ENCODE measurements at regions not wholly inside any gene's neighbourhood (a gene's known extent, or its start where the extent isn't known, plus 50 kb on each side); places are given as distances from the start of the nearest gene placed in this dataset.
"Not testable (repeated sequence)": the region's sequence is repeated elsewhere in the genome, so short reads cannot be mapped to it uniquely, and the experiment has no call there.

GRCh38 chr2:238774980-238775509 lies 72.8 kb upstream of the TWIST2 start:
- H3K27ac ChIP-seq (ENCODE audit: low read length), result no peak overlapping the region
- no peak overlapping the region for H3K9ac ChIP-seq (ENCODE audit: low read length)
- H3K4me3 ChIP-seq (ENCODE audit: low read length), result no peak overlapping the region
- peaks cover 9% of the 10 kb centered on the region for H3K27me3 ChIP-seq (ENCODE audit: control insufficient read depth, insufficient read depth, low read length)
- no peaks in the 10 kb centered on the region for H3K36me3 ChIP-seq (ENCODE audit: control insufficient read depth, low read depth, low read length)
- no peaks in the 10 kb centered on the region for H3K4me1 ChIP-seq (ENCODE audit: control insufficient read depth, low read depth, low read length)
- H3K9me3 ChIP-seq (ENCODE audit: control insufficient read depth, low read depth, low read length), result no peaks in the 10 kb centered on the region

GRCh38 chr2:238775591-238775990 lies 72.3 kb upstream of the TWIST2 start:
- no peak overlapping the region for H3K27ac ChIP-seq (ENCODE audit: low read length)
- peaks cover 9% of the 10 kb centered on the region for H3K27me3 ChIP-seq (ENCODE audit: control insufficient read depth, insufficient read depth, low read length)
- no peak overlapping the region for H3K9ac ChIP-seq (ENCODE audit: low read length)
- no peaks in the 10 kb centered on the region for H3K9me3 ChIP-seq (ENCODE audit: control insufficient read depth, low read depth, low read length)
- no peaks in the 10 kb centered on the region for H3K4me1 ChIP-seq (ENCODE audit: control insufficient read depth, low read depth, low read length)
- no peak overlapping the region for H3K4me3 ChIP-seq (ENCODE audit: low read length)
- no peaks in the 10 kb centered on the region for H3K36me3 ChIP-seq (ENCODE audit: control insufficient read depth, low read depth, low read length)

DNA sequence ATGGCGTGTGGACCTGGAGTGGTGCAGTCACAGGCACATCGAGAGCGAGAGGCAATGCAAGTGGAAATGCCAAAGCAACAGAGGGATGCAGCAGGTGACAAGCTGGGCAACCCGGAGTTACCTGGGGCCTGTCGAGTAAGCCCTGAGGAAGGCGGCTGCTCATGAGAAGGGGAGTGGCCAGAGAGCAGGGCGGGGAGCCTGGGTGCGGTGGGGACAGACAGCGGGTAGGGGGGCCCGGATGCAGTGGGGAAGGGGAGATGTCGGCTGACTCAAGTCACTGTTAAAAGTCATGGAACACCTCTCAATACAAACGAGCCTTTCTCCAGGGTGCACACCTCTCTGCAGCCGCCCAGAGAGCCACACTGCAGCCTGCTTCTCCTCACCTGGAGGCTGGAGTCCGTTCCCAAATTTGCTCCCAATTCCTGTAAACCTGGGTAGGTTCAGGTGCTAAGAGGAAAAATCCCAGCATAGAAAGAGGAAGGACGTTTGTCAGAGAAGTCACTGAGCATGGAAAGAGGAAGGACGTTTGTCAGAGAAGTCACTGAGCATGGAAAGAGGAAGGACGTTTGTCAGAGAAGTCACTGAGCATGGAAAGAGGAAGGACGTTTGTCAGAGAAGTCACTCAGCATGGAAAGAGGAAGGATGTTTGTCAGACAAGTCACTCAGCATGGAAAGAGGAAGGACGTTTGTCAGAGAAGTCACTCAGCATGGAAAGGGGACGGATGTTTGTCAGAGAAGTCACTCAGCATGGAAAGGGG lies 71.7 kb upstream of the TWIST2 start:
- Histone ChIP-seq H3K4me1 (ENCODE audit: control insufficient read depth, low read depth, low read length) (no peaks in the 10 kb centered on the region), H3K4me3 (ENCODE audit: low read length) (no peak overlapping the region), H3K9me3 (ENCODE audit: control insufficient read depth, low read depth, low read length) (no peaks in the 10 kb centered on the region), H3K27me3 (ENCODE audit: control insufficient read depth, insufficient read depth, low read length) (peaks cover 9% of the 10 kb centered on the region), H3K27ac (ENCODE audit: low read length) (no peak overlapping the region), H3K9ac (ENCODE audit: low read length) (no peak overlapping the region), H3K36me3 (ENCODE audit: control insufficient read depth, low read depth, low read length) (no peaks in the 10 kb centered on the region)

DNA sequence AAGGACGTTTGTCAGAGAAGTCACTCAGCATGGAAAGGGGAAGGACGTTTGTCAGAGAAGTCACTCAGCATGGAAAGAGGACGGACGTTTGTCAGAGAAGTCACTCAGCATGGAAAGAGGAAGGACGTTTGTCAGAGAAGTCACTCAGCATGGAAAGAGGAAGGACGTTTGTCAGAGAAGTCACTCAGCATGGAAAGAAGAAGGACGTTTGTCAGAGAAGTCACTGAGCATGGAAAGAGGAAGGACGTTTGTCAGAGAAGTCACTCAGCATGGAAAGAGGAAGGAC lies 71.2 kb upstream of the TWIST2 start:
- not testable (repeated sequence) for H3K27me3 ChIP-seq (ENCODE audit: control insufficient read depth, insufficient read depth, low read length); H3K4me3 ChIP-seq (ENCODE audit: low read length); H3K9me3 ChIP-seq (ENCODE audit: control insufficient read depth, low read depth, low read length); H3K36me3 ChIP-seq (ENCODE audit: control insufficient read depth, low read depth, low read length); H3K27ac ChIP-seq (ENCODE audit: low read length); H3K4me1 ChIP-seq (ENCODE audit: control insufficient read depth, low read depth, low read length); H3K9ac ChIP-seq (ENCODE audit: low read length)

GRCh38 chr2:238777369-238778067 lies 70.4 kb upstream of the TWIST2 start:
- Histone ChIP-seq H3K27ac (ENCODE audit: low read length) (no peak overlapping the region), H3K9ac (ENCODE audit: low read length) (no peak overlapping the region), H3K4me3 (ENCODE audit: low read length) (no peak overlapping the region), H3K9me3 (ENCODE audit: control insufficient read depth, low read depth, low read length) (no peaks in the 10 kb centered on the region), H3K4me1 (ENCODE audit: control insufficient read depth, low read depth, low read length) (no peaks in the 10 kb centered on the region), H3K36me3 (ENCODE audit: control insufficient read depth, low read depth, low read length) (no peaks in the 10 kb centered on the region), H3K27me3 (ENCODE audit: control insufficient read depth, insufficient read depth, low read length) (no peaks in the 10 kb centered on the region)

GRCh38 chr2:238784671-238785527 lies 63.0 kb upstream of the TWIST2 start:
- Histone ChIP-seq H3K36me3 (ENCODE audit: control insufficient read depth, low read depth, low read length) (no peaks in the 10 kb centered on the region), H3K9me3 (ENCODE audit: control insufficient read depth, low read depth, low read length) (no peaks in the 10 kb centered on the region), H3K9ac (ENCODE audit: low read length) (no peak overlapping the region), H3K4me3 (ENCODE audit: low read length) (no peak overlapping the region), H3K27ac (ENCODE audit: low read length) (no peak overlapping the region), H3K27me3 (ENCODE audit: control insufficient read depth, insufficient read depth, low read length) (no peaks in the 10 kb centered on the region), H3K4me1 (ENCODE audit: control insufficient read depth, low read depth, low read length) (no peaks in the 10 kb centered on the region)

DNA sequence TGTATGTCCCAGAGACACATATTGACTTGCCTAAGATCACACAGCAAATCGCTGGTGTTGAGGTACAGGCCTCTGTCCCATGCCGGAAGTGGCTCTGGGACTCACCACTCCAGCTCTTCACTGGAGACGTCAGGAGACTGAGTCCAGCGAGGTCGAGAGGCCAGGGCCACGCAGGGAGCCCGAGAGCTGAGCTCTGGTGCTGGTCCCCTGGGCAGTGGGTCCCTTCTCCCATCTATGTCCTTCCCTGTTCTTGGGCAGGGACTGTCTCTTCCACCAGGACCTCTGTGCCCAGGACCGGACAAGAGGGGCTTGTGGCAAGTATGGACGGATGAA lies 62.4 kb upstream of the TWIST2 start:
- no peaks in the 10 kb centered on the region for H3K27me3 ChIP-seq (ENCODE audit: control insufficient read depth, insufficient read depth, low read length)
- H3K4me3 ChIP-seq (ENCODE audit: low read length), result no peak overlapping the region
- H3K9me3 ChIP-seq (ENCODE audit: control insufficient read depth, low read depth, low read length), result no peaks in the 10 kb centered on the region

GRCh38 chr2:238786379-238786778 lies 61.5 kb upstream of the TWIST2 start:
- no peak overlapping the region for H3K4me3 ChIP-seq (ENCODE audit: low read length)
- no peaks in the 10 kb centered on the region for H3K9me3 ChIP-seq (ENCODE audit: control insufficient read depth, low read depth, low read length)
- H3K9ac ChIP-seq (ENCODE audit: low read length), result no peak overlapping the region
- H3K27me3 ChIP-seq (ENCODE audit: control insufficient read depth, insufficient read depth, low read length), result no peaks in the 10 kb centered on the region
- H3K4me1 ChIP-seq (ENCODE audit: control insufficient read depth, low read depth, low read length), result no peaks in the 10 kb centered on the region
- H3K27ac ChIP-seq (ENCODE audit: low read length), result no peak overlapping the region
- no peaks in the 10 kb centered on the region for H3K36me3 ChIP-seq (ENCODE audit: control insufficient read depth, low read depth, low read length)

More for the DNA sequence above, 62.4 kb upstream of the TWIST2 start:
- no peaks in the 10 kb centered on the region for H3K4me1 ChIP-seq (ENCODE audit: control insufficient read depth, low read depth, low read length)
- H3K27ac ChIP-seq (ENCODE audit: low read length), result no peak overlapping the region
- H3K36me3 ChIP-seq (ENCODE audit: control insufficient read depth, low read depth, low read length), result no peaks in the 10 kb centered on the region
- no peak overlapping the region for H3K9ac ChIP-seq (ENCODE audit: low read length)

GRCh38 chr2:238786792-238787490 lies 60.9 kb upstream of the TWIST2 start:
- no peak overlapping the region for H3K4me3 ChIP-seq (ENCODE audit: low read length)
- H3K36me3 ChIP-seq (ENCODE audit: control insufficient read depth, low read depth, low read length), result no peaks in the 10 kb centered on the region
- H3K27ac ChIP-seq (ENCODE audit: low read length), result no peak overlapping the region
- no peaks in the 10 kb centered on the region for H3K4me1 ChIP-seq (ENCODE audit: control insufficient read depth, low read depth, low read length)
- no peak overlapping the region for H3K9ac ChIP-seq (ENCODE audit: low read length)
- no peaks in the 10 kb centered on the region for H3K9me3 ChIP-seq (ENCODE audit: control insufficient read depth, low read depth, low read length)
- no peaks in the 10 kb centered on the region for H3K27me3 ChIP-seq (ENCODE audit: control insufficient read depth, insufficient read depth, low read length)

GRCh38 chr2:238787501-238787900 lies 60.4 kb upstream of the TWIST2 start:
- Histone ChIP-seq H3K27ac (ENCODE audit: low read length) (no peak overlapping the region), H3K36me3 (ENCODE audit: control insufficient read depth, low read depth, low read length) (no peaks in the 10 kb centered on the region), H3K4me3 (ENCODE audit: low read length) (no peak overlapping the region), H3K9me3 (ENCODE audit: control insufficient read depth, low read depth, low read length) (no peaks in the 10 kb centered on the region), H3K9ac (ENCODE audit: low read length) (no peak overlapping the region), H3K27me3 (ENCODE audit: control insufficient read depth, insufficient read depth, low read length) (no peaks in the 10 kb centered on the region), H3K4me1 (ENCODE audit: control insufficient read depth, low read depth, low read length) (no peaks in the 10 kb centered on the region)

- Histone ChIP-seq H3K4me3 (ENCODE audit: low read length) (no peak overlapping the region), H3K27me3 (ENCODE audit: control insufficient read depth, insufficient read depth, low read length) (no peaks in the 10 kb centered on the region)
Observed at GRCh38 chr2:238789317-238789806, 58.5 kb upstream of the TWIST2 start.

More at GRCh38 chr2:238789317-238789806, 58.5 kb upstream of the TWIST2 start:
- no peaks in the 10 kb centered on the region for H3K9me3 ChIP-seq (ENCODE audit: control insufficient read depth, low read depth, low read length)
- H3K36me3 ChIP-seq (ENCODE audit: control insufficient read depth, low read depth, low read length), result no peaks in the 10 kb centered on the region
- H3K9ac ChIP-seq (ENCODE audit: low read length), result no peak overlapping the region
- no peaks in the 10 kb centered on the region for H3K4me1 ChIP-seq (ENCODE audit: control insufficient read depth, low read depth, low read length)
- H3K27ac ChIP-seq (ENCODE audit: low read length), result no peak overlapping the region
